NCI-H345 treated with DMSO at 0.1 percent for 48 hours (cell line): ENCODE measurements at regions not wholly inside any gene's neighbourhood (a gene's known extent, or its start where the extent isn't known, plus 50 kb on each side); places are given as distances from the start of the nearest gene placed in this dataset.
"Not testable (repeated sequence)": the region's sequence is repeated elsewhere in the genome, so short reads cannot be mapped to it uniquely, and the experiment has no call there.

ENCODE experiments used
- DNase-seq: peaks from one replicate; lab custom pipeline; 2025; ENCODE audit not compliant: unreplicated experiment; lab: John Stamatoyannopoulos, UW

DNA sequence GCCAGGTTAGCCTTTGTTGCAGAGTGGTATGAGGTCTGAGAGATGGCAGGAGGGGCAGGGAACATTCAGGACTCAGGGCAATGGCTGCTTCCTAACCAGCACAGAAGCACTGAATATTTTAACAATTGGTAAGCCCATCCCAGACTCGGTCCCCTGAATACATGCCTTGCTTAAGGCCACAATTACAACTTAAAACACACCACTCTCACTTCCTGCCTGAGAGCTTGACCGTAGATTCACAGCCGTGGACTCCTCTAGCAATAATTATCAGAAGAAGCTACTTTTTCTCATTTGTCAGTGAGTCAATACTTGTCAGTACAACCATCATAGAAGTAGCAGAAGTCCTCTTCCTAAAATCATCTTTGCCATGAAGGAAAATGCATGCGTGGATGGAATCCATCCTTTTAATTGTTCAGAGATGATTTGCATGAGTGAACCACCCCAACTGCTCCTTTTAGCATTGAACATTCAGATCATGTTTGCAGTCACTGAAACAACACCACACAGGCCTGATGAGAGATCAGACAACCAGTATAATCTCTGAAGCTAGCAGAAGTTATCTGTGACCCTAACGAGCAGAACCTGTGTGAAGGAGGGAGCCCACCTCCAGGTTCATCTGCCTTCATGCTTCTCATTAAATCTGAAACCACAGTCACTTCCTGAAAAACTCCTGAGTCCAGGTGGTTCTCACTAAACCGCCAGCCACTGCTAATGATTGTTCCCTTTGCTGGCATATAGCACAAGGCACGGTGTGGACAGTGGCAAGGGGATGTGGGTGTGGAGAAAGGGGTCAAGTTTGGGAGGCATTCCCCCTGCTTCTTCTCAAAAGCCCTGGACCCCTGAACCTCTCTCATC, 333.9 kb upstream of the CNR1 start:
- no peak for DNase-seq

DNA sequence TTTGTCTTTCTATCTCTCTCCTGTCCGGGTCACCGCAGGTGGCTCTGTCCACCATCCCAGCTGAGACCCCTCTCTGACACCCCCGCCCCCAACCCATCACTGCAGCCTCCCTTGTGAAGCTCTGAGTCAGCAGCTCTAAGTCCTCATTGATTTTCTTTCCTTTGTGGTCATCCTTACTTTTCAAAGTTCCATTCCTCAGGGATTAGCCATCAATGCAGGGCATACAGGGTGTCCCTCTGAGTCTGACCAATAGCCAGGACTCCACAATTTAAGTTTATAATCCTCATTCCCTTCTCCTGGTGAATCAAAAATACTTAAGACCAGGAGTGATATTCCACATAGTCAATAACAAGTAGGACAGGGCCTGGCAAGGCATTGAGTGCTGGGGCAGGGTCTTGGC, 333.3 kb upstream of the CNR1 start:
- DNase-seq, result no peak

DNA sequence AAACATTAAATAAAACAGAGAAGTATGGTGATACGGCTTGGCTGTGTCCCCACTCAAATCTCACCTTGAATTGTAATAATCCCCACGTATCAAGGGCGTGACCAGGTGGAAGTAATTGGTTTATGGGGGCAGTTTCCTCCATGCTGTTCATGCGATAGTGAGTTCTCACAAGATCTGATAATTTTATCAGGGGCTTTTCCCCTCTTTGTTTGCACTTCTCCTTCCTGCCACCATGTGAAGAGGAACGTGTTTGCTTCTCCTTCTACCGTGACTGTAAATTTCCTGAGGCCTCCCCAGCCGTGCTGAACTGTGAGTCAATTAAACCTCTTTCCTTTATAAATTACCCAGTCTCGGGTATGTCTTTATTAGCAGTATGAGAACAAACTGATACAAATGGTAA, 331.3 kb upstream of the CNR1 start:
- not testable (repeated sequence) for DNase-seq

DNA sequence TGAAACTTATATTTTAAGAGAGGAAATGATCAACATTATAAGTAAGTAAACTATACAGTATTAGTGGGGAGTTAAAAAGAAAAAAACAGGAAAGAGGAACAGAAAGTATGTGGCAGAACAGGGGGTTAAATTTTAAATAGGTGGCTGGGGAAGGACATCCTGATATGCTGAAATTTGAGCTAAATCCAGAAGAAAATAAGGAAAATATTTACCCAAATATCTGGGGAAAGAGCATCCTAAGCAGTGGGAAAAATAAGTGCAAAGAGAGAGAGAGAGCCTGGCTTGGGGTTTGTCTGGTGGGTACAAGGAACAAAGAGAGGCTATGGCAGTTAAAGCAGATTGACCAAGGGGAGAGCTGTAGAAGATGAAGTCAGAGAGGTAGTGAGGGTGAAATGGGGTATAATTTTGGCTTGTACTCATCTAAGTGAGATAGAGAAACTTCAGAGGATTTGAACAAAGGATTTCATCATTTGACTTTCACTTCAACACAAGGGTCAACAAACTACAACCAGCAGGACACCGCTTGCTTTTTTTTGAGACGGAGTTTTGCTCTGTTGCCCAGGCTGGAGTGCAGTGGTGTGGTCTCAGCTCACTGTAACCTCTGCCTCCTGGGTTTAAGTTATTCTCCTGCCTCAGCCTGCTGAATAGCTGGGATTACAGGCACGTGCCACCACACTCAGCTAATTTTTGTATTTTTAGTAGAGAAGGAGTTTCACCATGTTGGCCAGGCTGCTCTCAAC, 328.4 kb upstream of the CNR1 start:
- DNase-seq, result no peak

DNA sequence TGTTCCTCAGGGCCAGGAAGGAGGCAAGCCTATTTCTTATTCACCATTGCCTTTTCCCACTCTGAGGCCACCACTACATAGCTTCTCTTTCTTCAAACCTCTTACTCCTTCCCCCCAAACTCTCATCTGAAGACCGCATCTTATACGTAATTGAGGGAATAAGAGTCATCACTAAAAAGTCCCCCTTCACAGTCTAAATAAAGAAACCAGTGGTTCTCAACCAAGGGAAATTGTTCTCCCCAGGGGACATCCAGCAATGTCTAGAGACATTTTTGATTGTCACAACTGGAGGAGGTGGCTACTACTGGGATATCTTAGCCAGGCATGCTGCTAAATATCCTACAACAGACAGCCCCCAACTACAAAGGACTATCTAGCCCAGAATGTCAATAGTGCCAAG, 327.6 kb upstream of the CNR1 start:
- DNase-seq, result no peak

DNA sequence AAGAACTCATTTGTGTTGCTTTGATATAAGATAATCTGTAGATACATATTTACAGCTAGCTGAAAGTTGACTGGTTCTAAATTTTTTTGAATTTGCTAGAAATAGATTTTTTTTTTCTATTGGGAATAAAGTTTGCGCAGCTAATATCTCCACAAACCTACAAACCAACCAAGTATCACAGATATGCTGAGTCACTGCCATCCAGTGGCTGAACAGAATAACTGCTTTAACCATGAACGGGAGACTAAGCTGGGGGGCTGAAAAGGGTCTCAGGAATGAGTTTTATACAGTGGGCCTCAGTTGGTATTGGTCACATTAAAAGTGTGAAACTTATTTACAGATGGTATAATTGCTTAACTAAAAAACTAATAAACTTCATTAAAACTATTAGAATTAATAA, 326.7 kb upstream of the CNR1 start:
- no peak for DNase-seq

DNA sequence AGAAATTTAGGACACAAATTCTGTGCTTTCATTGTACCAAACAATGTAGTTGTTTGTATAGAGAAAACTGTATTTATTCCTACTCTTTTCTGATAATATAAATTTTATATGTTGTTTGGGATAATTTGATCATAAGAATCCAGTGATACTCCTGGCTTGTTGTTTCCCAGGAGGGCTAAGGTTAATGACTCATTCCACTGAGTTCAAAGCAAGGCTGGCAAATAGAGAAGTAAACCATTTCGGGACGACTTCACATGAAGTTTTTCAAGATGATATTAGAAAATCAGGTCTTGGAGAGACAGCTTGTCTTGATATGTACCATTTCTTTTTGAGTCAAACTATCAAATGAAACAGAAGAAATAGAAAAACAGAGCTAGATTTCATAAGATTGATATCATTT, 326.1 kb upstream of the CNR1 start:
- no peak for DNase-seq

DNA sequence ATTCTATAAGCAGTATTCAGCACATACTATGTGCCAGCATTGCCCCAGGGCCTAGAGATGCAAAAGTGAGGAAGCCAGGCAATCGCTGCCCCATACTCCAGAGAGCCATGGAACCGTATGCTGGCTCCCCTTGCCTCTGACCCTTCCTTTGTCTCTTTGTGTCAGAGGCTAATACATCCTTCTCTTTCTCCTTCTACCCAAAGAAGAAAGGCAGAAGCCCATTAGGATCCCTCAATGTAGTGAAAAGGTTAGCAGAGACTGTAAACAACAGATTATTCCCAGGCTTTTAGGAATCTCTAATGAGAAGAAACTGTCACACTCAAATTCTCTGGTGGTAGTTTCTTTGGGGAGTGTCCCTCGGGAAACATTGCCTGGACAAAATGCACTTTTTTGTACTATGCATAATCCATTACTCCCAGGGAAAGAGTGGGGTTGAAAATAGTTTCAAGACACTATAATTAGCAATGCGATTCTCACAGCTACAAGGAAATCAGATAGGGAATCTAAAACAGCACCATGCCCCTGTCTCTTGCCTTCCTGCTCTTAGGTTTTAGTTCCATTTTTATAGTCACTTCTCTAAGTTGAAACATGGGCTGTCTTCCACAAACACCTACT, 325.2 kb upstream of the CNR1 start:
- no peak for DNase-seq

DNA sequence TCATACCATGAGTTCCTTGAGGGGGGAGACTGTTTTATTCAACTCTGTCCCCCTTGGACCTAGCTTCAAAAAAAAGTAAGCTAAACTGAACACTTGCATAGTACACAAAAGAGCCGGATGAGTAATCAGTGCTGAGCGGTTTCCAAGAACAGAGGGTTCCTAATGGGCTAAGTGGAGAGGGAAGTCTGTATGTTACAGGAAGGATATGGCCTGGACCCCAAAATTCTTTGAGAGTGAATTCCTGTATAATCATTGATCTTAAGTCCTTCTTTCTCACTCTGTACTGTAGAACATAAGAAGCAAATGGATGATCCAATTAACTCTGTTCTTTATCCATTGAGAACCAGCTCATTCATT, 324.7 kb upstream of the CNR1 start:
- no peak for DNase-seq

DNA sequence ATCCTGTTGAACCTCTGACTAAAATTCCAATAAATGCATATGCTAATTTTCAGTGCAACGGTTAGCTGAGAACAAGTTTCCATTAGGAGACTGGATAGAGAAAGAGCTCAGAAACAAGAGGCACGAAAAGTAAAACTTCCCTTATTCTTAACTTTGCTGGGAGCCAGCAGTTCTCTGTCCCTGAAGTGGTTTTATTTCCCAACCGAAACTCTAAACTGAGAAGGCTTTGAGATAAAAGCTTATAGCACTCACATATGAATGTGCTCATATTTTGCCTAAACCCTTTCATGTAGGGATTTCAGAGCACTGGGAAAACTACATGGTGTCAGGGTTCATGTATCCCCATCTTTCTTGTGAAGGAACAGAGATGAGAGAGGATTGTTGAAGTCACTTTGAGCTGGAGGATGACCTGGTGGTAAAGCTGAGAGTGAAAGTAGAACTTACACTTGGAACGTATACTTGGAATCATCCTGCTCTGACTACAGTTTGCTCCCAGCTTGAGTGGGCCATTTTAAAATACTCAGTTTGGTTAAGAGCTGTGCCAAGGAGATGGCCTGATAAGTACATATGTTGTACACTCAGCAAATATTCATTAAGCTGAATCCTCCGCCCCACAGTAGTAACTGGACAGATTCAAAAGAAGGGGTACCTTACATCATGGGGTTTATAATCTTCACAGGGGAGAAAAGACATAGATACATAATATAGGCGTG, 324.2 kb upstream of the CNR1 start:
- no peak for DNase-seq

DNA sequence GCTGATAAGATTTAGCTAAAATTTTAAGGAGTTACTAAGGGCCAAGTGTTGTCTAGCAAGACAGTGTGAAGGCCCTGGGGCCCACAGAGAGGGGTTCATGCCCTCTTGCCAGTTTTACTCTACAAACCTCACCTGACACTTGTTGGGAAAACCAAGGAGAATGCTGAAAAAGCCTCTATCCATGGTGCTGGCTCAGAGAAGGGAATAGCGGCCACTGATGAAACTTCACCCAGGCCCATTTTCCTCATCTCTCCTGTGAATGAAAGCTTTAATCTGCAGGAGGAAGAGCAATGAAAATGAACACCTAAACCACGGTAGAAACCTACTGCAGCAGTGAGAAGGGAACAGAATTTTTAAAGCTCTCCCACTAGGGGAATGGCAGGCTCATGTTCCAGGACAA, 317.3 kb upstream of the CNR1 start:
- DNase-seq, result no peak

DNA sequence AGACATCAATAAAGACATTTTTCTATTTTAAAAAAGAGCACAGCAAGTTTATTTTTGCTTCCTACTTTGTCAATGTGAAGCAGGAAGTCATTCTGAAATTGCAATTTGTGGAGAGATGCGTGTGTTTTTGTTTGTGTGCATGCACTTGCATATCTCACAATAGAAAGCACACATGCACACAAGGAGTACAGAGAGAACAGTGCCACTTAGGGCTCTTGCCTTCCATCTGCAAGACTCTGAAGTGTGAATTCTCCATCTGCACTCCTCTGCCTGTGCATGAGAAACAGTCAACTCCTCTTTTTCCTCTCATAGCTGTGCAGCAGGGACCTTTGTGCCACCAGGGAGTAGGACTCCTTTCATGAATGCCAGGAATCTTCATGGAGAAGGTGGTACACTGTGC, 316.3 kb upstream of the CNR1 start:
- DNase-seq, result no peak

DNA sequence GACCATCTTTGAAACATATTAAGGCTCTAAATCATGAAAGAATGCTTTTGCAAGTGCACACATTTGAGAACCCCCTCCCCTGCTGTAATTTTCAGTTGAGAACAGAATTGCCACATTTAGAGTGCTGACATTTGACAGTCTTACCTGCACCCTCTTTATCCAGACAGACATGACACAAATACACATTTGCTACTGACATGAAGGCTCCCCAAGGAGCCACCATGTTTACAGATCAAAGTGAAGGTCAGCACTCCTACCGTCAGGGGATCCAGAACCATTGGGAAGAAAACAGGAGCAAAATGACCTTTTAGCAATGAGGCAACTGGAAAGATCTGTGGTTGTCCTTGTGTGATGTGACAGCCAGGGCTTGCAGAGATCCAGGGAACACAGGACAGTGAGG, 315.4 kb upstream of the CNR1 start:
- no peak for DNase-seq

DNA sequence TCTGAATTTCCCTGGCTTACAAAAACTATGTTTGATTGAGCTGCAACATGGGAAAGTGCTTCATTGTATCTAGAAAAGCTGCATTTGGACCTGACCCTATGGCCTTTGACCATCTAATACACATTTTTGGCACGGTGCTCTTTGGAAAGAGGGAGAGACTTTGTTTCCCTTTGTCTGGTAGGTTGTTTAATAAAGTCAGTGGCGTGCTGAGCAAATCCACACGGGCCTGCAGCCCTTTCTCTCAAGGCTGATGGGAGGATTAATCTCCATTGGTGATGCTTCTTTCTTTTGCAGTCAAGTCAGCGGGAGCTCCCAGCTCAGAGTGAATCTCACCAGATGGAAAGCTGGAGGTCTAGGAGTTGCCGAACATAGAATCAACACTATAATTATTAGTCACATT, 314.7 kb upstream of the CNR1 start:
- DNase-seq, result no peak

DNA sequence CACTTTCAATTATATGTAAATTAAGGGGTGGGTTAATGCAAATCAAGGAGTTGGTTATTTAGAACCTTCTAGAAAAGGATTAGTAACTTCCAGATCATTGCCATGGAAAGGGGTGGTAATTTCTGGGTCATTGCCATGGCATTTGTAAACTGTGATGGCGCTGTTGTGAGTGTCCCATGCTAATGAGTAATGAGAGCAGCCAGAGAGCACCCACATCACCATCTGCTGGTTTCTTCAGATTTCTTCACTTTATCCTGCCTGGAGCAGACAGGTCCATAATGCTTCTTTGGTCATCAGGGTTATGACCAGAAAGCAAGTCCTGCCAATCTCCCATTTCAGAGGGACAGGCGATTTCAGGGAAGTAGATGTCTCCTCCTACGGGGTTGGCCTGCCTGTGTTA, 311.3 kb upstream of the CNR1 start:
- DNase-seq, result no peak

DNA sequence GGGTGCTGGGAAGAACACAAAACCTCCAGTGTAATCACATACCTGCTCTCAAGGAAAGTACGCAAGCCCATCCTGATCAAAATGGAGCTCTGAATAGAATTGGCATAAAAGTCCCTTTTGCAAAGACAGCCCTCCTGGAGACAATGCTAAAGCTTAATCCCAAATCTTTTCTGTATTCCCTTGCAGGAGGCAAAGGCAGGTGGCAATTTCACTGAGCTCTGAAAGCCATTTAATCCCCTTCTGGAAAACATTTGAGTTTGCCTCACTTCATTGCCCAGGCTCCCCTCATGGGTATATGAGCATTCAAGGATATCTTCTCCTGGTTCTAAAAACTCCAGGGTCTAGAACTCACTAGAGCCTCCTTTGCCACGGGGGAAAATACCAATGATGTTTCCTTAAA, 310.2 kb upstream of the CNR1 start:
- no peak for DNase-seq

DNA sequence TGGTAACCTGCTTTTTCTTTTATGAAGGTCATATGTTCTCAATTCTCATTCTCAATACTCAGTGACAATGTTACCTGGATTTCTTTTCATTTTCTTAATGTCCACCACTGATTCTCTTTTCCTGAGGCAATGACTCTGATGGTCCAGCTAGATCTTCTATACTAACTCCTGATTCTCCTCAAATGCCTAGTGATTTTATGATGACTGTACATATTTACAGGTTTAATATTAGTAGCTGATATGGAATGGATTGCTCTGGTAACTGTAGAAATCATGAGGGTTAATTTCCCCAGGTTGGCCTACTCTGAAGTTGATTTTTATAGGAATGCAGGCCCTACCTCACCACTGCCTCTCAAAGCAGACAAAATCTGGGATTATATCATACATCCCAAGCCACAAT, 308.6 kb upstream of the CNR1 start:
- DNase-seq, result no peak

DNA sequence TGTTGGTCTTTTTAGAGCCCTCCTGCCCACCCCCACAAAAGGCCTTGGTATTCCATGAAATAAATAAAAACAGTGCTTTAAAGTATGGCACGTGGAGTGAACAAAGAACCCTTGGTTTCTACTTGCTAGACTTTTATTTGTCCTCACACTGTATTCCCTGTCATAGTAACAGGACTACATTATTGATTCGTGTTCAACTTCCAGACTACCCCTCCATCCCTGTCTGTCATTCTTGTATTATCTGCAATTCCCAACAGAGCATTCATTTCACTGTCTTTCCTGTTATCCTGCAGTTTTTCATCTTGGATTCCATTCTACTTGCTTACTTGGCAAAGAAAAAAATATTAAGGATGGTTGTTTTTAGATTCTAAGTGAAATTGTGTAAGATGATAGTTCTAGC, 307.4 kb upstream of the CNR1 start:
- no peak for DNase-seq

DNA sequence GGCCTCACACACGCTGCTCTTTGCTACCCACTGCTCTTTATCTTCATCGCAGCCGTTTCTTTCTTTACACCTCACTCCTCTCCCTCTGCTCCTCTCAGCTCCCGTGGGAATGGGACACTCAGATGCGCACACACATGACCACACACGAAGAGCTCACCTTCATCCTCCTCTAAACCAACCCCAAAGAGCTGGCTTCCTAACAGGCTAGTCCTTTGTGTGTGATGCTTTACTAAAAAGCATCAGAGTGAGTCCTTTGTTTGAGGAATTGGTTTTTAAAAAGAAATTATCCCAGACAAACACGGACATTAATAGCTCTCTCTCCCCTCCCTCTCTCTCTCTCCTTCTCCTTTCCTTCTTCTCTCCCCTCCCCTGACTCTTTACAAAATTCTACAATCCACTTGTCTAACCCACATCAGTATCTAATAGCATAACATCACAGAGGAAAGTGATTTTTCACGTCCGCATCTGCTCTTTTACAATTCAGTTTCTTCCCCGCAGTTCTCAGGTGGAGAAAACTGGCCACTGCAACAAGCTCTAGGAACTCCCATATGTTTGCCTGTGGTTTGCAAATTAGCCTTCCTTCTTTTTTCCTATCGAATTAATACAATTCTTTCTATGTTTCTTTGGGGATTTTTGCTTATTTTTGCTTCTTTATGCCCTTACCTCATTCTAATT, 306.8 kb upstream of the CNR1 start:
- DNase-seq, result no peak

DNA sequence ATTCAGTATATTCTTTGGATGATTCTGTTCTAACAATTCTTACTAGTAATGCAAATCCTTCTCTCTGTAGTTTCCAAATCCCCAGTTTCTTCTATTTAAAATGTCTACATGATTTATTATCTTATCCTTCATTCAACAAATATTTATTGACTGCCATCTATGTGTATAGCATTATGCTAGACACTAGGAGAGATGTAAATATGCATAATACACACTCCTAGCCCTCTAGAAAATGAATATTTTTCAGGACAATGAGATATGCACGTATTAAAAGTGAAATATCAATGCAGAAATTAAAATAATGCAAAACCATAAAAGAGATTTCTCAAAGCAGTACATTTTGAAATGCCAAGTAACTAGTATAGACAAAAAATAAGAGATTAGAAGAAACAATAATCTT, 293.5 kb upstream of the CNR1 start:
- no peak for DNase-seq

DNA sequence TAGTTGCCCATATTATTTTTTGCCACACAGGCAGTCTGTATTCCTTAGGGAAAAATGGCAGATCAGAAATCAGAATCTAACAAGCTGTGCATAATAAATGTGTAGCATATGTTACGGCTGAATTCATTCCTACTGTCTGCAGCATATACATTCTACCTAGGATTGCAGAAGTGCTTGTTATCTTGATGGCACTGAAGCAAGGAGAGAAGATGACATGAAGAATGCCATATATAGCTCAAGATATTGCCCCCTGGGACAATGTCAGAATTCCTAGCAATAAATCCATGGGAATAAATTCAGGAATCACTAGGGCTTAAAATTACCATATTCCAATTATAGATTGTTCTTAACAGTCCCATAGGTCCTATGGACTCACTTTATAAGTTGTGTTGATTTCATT, 293.0 kb upstream of the CNR1 start:
- no peak for DNase-seq
